K562 (cell line): ENCODE measurements at regions not wholly inside any gene's neighbourhood (a gene's known extent, or its start where the extent isn't known, plus 50 kb on each side); places are given as distances from the start of the nearest gene placed in this dataset.

ENCODE experiments used
- FOS ChIP-seq: IDR thresholded peaks from 3 replicates; pipeline ENCODE4 v1.6.1; 2011; ENCODE audit not compliant: insufficient read length; ENCODE audit errors: extremely low read depth
- HNRNPH1 ChIP-seq: fragments of 200-400 bp; formaldehyde crosslinking; optimal IDR thresholded peaks from 2 replicates; pipeline ENCODE3; 2017; ENCODE audit warnings: low read depth, mild to moderate bottlenecking, low read length, moderate library complexity
- KDM4B ChIP-seq, 2 experiments: fragments of 450-650 bp in 1 of 2; sonication (generic) in 1 of 2; IDR thresholded peaks; 2 replicates each; pipeline ENCODE4 v1.6.1; 2016 to 2017; ENCODE audit warnings: borderline replicate concordance in 2 of 2, antibody characterized with exemption in 1 of 2, low read depth in 1 of 2, mild to moderate bottlenecking in 1 of 2
- TF ChIP-seq, protein P1 (sequence below): fragments of 450-650 bp; IDR thresholded peaks from 2 replicates; pipeline ENCODE4 v1.6.1; 2017; ENCODE audit warnings: antibody characterized with exemption, mild to moderate bottlenecking
- TF ChIP-seq, protein P2 (sequence below): IDR thresholded peaks from 3 replicates; pipeline ENCODE4 v1.6.1; 2011; ENCODE audit warnings: borderline replicate concordance, mild to moderate bottlenecking; ENCODE audit not compliant: insufficient read length, insufficient read depth
- TF ChIP-seq, protein P3 (sequence below): fragments of 450-650 bp; formaldehyde crosslinking; IDR thresholded peaks from 2 replicates; pipeline ENCODE4 v1.4.0; 2022; ENCODE audit warnings: missing genetic modification characterization
- TF ChIP-seq, protein P4 (sequence below): sonication (generic); formaldehyde crosslinking; IDR thresholded peaks from 2 replicates; pipeline ENCODE4 v1.9.0; 2022; ENCODE audit warnings: mild to moderate bottlenecking, missing genetic modification reagents

DNA sequence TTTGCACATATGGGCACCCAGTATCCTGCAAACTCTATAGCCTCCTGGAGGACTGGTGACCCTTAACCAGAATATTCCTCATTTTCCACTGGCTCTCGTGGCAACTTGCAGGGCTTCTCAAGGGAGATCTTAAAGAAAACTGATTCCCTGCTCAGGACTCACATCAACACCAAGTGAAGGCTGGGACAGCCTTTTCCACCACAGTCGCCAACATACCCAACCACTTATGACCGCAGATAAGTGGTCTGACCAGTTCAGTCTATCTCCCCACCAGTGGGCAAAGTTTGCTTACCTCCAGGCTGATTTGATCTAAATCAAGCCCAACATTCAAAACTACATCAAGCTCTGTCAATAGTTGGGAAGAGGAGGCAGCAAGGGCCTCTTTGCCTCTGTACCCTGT lies 289.3 kb upstream of the GATB start (continued):
- TF ChIP-seq, protein P1, sequence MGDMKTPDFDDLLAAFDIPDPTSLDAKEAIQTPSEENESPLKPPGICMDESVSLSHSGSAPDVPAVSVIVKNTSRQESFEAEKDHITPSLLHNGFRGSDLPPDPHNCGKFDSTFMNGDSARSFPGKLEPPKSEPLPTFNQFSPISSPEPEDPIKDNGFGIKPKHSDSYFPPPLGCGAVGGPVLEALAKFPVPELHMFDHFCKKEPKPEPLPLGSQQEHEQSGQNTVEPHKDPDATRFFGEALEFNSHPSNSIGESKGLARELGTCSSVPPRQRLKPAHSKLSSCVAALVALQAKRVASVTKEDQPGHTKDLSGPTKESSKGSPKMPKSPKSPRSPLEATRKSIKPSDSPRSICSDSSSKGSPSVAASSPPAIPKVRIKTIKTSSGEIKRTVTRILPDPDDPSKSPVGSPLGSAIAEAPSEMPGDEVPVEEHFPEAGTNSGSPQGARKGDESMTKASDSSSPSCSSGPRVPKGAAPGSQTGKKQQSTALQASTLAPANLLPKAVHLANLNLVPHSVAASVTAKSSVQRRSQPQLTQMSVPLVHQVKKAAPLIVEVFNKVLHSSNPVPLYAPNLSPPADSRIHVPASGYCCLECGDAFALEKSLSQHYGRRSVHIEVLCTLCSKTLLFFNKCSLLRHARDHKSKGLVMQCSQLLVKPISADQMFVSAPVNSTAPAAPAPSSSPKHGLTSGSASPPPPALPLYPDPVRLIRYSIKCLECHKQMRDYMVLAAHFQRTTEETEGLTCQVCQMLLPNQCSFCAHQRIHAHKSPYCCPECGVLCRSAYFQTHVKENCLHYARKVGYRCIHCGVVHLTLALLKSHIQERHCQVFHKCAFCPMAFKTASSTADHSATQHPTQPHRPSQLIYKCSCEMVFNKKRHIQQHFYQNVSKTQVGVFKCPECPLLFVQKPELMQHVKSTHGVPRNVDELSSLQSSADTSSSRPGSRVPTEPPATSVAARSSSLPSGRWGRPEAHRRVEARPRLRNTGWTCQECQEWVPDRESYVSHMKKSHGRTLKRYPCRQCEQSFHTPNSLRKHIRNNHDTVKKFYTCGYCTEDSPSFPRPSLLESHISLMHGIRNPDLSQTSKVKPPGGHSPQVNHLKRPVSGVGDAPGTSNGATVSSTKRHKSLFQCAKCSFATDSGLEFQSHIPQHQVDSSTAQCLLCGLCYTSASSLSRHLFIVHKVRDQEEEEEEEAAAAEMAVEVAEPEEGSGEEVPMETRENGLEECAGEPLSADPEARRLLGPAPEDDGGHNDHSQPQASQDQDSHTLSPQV, result no peak
- TF ChIP-seq, protein P2, sequence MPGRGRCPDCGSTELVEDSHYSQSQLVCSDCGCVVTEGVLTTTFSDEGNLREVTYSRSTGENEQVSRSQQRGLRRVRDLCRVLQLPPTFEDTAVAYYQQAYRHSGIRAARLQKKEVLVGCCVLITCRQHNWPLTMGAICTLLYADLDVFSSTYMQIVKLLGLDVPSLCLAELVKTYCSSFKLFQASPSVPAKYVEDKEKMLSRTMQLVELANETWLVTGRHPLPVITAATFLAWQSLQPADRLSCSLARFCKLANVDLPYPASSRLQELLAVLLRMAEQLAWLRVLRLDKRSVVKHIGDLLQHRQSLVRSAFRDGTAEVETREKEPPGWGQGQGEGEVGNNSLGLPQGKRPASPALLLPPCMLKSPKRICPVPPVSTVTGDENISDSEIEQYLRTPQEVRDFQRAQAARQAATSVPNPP, result no peak
- TF ChIP-seq HNRNPH1, result no peak
- TF ChIP-seq, protein P3, sequence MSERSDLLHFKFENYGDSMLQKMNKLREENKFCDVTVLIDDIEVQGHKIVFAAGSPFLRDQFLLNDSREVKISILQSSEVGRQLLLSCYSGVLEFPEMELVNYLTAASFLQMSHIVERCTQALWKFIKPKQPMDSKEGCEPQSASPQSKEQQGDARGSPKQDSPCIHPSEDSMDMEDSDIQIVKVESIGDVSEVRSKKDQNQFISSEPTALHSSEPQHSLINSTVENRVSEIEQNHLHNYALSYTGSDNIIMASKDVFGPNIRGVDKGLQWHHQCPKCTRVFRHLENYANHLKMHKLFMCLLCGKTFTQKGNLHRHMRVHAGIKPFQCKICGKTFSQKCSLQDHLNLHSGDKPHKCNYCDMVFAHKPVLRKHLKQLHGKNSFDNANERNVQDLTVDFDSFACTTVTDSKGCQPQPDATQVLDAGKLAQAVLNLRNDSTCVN (CRISPR knock-in tag), result no peak
- TF ChIP-seq KDM4B (IDR thresholded peaks at IDR 0.05; ENCODE audit: borderline replicate concordance in 2 of 2, low read depth in 1 of 2), result no peak
- no peak for TF ChIP-seq FOS
- TF ChIP-seq, protein P4, sequence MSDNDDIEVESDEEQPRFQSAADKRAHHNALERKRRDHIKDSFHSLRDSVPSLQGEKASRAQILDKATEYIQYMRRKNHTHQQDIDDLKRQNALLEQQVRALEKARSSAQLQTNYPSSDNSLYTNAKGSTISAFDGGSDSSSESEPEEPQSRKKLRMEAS (CRISPR knock-in tag), result no peak
